Activated CD8-positive, alpha-beta T cell treated with anti-CD3 and anti-CD28 coated beads, Interleukin-2, amount 10 ng/mL, durations not matched to agents 7 days and 5 days (primary cell): ENCODE measurements at regions not wholly inside any gene's neighbourhood (a gene's known extent, or its start where the extent isn't known, plus 50 kb on each side); places are given as distances from the start of the nearest gene placed in this dataset.

Source experiments
- ATAC-seq: fragments of 150-1000 bp; cut with Tn5 transposase; one replicate; pipeline ENCODE4 v1.10.0; 2021; ENCODE audit warnings: moderate library complexity
- CTCF ChIA-PET: fragments of 350-600 bp; sonication (Branson Sonifier 250); formaldehyde crosslinking; loops from one replicate; lab custom pipeline; 2021; ENCODE audit warnings: antibody characterized with exemption; lab: Charles Lee
- POLR2A ChIA-PET: fragments of 350-600 bp; sonication (Branson Sonifier 250); formaldehyde crosslinking; loops from one replicate; lab custom pipeline; 2021; ENCODE audit warnings: antibody characterized with exemption; lab: Charles Lee
- DNase-seq: peaks from one replicate; pipeline ENCODE4 v3.0.0-alpha.2; 2020
- H3K27ac Mint-ChIP-seq: one replicate; pipeline ENCODE4 v1.8.0; 2021; ENCODE audit warnings: mild to moderate bottlenecking, mixed read lengths
- H3K27me3 Mint-ChIP-seq: one replicate; pipeline ENCODE4 v1.8.0; 2021; ENCODE audit warnings: low read depth, mixed read lengths
- H3K36me3 Mint-ChIP-seq: one replicate; pipeline ENCODE4 v1.8.0; 2021; ENCODE audit warnings: low read depth, mixed read lengths
- H3K4me1 Mint-ChIP-seq: one replicate; pipeline ENCODE4 v1.8.0; 2021; ENCODE audit warnings: low read depth, mixed read lengths
- H3K4me3 Mint-ChIP-seq: one replicate; pipeline ENCODE4 v1.8.0; 2021; ENCODE audit warnings: mild to moderate bottlenecking, mixed read lengths
- H3K9me3 Mint-ChIP-seq: one replicate; pipeline ENCODE4 v1.8.0; 2022; ENCODE audit warnings: mixed read lengths; ENCODE audit not compliant: insufficient read depth

DNA sequence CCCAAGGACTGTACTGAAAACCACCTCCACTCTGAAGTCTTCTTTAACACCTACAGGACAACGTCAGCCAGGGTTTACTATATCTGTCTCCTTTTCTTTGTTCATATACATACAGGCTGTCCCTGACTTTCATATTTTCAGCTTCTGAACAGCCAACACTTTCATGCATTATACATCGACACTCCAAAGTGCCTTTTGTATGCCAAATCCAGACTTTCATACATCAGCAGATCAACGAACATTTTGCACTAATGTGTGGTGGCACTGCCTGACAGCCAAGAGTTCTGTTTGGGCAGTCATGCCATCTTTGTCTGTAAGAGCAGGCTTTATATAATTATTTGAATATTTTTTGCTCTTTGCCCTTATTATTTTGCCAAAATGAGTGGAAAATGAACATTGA is 487.4 kb downstream of the CETN3 start:
- Mint-ChIP-seq H3K4me1 (no peaks in the 10 kb centered on the region), H3K36me3 (no peaks in the 10 kb centered on the region), H3K27ac (no peak overlapping the region), H3K4me3 (no peak overlapping the region), H3K27me3 (no peaks in the 10 kb centered on the region), H3K9me3 (no peaks in the 10 kb centered on the region)
- ChIA-PET CTCF (no interaction called here), POLR2A (no interaction called here)
- ATAC-seq (no peak), DNase-seq (no peak)

DNA sequence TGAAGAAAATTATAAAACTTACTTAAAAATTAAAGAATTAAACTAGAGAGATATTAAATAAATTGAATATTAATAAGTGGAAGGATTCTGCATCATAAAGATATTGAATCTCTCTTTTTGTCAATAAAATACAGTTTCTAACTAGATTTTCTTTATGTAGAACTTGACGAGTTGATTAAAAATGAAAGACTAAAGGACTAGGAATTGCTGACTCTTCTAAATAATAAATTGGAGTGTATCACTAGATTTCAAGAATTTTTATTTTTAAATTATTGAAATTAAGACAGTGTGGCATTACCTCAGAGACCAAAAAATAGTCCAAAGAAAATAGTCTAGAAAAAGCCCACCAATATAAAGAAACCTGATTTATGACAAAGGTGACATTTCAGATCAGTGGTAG is 492.4 kb downstream of the CETN3 start:
- no peaks in the 10 kb centered on the region for H3K4me1 Mint-ChIP-seq
- no peak overlapping the region for H3K4me3 Mint-ChIP-seq
- CTCF ChIA-PET, result no interaction called here
- no peak for ATAC-seq
- no peaks in the 10 kb centered on the region for H3K9me3 Mint-ChIP-seq
- DNase-seq, result no peak
- POLR2A ChIA-PET, result no interaction called here
- no peaks in the 10 kb centered on the region for H3K27me3 Mint-ChIP-seq
- no peaks in the 10 kb centered on the region for H3K36me3 Mint-ChIP-seq
- no peak overlapping the region for H3K27ac Mint-ChIP-seq

DNA sequence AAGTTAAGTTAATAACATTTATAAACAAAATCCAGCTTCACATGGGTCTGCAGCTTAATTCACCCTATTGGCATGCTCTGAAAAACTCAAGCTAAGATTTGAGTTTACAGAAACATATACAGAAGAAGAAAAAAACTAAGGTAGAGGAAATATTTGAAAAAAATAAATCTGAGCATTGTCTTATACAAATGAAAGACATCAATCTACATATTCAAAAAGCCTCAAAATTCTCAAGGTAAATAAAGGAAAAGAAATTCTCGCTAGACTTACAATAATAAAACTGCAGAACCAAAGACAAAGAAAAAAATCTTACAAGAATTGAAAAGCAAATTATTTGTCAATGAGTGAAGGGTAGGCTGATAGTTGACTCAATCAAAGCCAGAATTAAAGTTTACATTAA is 493.4 kb downstream of the CETN3 start:
- Mint-ChIP-seq H3K9me3 (no peaks in the 10 kb centered on the region), H3K27me3 (no peaks in the 10 kb centered on the region), H3K4me3 (no peak overlapping the region), H3K36me3 (no peaks in the 10 kb centered on the region), H3K4me1 (no peaks in the 10 kb centered on the region), H3K27ac (no peak overlapping the region)
- ChIA-PET CTCF (no interaction called here), POLR2A (no interaction called here)
- ATAC-seq, result no peak
- DNase-seq, result no peak

DNA sequence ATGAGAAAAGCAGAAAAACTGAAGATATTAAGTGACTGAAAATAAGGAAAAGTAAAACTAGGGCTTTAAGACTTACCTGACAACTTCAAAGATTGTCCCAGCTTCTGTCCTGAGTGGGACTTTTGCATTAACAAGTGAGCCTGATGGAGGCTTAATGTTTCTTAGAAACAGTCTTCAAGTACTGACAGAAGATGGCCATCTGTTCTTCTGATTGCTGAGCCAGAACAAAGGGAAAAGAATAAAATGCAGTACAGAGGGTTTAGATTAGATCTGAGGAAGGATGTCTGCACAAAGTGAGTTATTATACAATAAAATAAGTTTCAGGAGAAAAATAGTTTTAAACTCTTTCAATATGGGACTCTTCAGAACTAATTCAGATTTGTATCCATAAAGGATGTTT is 500.7 kb downstream of the CETN3 start:
- peaks cover 8% of the 10 kb centered on the region for H3K9me3 Mint-ChIP-seq
- H3K4me3 Mint-ChIP-seq, result no peak overlapping the region
- no peak overlapping the region for H3K27ac Mint-ChIP-seq
- no peak for DNase-seq
- H3K36me3 Mint-ChIP-seq, result no peaks in the 10 kb centered on the region
- H3K27me3 Mint-ChIP-seq, result no peaks in the 10 kb centered on the region
- H3K4me1 Mint-ChIP-seq, result no peaks in the 10 kb centered on the region
- ATAC-seq, result no peak
- ChIA-PET CTCF (no interaction called here), POLR2A (no interaction called here)

DNA sequence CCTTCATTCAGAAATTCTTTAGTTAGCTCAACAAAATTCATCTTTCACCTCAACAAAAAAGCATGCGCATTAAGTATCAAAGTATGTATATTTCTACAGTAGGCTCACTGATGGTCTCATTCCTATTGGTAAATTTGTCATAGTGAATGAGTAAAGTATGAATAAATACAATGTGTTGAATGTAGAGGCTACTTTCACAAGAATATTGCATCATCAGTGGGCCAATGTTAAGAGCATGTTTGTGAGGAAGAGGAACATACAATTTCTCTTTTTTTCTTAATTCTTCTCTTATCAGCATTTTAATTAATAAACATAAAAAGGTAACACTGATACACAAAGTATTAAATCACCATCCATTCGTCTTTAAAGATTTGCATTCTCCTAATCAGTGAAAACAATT is 505.1 kb downstream of the CETN3 start:
- POLR2A ChIA-PET, result no interaction called here
- no peak for DNase-seq
- no peak for ATAC-seq
- H3K4me3 Mint-ChIP-seq, result no peak overlapping the region
- H3K36me3 Mint-ChIP-seq, result no peaks in the 10 kb centered on the region
- H3K9me3 Mint-ChIP-seq, result peaks cover 9% of the 10 kb centered on the region
- H3K4me1 Mint-ChIP-seq, result no peaks in the 10 kb centered on the region
- CTCF ChIA-PET, result no interaction called here
- H3K27ac Mint-ChIP-seq, result no peak overlapping the region
- no peaks in the 10 kb centered on the region for H3K27me3 Mint-ChIP-seq

DNA sequence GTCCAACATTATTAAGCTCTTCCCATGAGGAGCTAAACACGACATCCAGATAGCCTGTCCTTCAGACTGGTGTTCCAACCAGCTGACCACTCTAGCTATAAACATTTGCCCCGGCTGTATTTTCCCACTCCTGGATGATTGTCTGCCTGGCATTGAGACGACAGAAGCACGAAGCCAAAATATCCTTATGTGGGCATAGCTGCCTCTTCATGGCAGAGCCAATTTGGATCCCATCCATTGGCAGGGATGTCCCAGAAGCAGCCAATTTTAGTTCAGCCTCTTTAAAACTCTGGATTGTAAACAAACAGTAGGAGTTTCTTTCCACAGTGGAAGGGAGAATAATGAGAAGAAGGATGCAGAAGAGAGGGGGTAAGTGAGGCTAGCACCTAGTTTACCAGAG is 507.6 kb downstream of the CETN3 start:
- ATAC-seq, result no peak
- H3K4me3 Mint-ChIP-seq, result no peak overlapping the region
- DNase-seq, result no peak
- ChIA-PET CTCF (no interaction called here), POLR2A (no interaction called here)
- no peaks in the 10 kb centered on the region for H3K36me3 Mint-ChIP-seq
- no peak overlapping the region for H3K27ac Mint-ChIP-seq
- H3K27me3 Mint-ChIP-seq, result no peaks in the 10 kb centered on the region
- H3K9me3 Mint-ChIP-seq, result peaks cover 7% of the 10 kb centered on the region
- H3K4me1 Mint-ChIP-seq, result no peaks in the 10 kb centered on the region

DNA sequence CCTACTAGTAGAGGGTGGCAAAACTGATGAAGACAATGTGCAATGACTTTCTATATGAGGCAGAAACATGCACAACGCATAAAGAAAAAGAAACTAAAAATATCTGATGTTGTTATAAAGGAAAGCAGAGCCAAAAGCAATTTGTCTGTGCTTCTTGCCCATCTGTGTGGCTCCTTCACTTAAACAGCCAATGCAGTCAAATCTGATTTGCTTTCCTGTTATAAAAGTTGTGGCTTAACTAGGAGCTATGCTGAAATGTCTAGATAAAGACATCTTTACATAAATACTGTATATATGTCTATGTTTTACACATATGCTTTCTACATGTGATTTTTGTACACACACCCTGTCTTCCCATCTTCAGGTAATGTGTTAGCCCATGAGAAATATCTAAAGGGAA is 508.2 kb downstream of the CETN3 start:
- DNase-seq (no peak), ATAC-seq (no peak)
- Mint-ChIP-seq H3K4me3 (no peak overlapping the region), H3K9me3 (peaks cover 7% of the 10 kb centered on the region), H3K27me3 (no peaks in the 10 kb centered on the region), H3K4me1 (no peaks in the 10 kb centered on the region), H3K27ac (no peak overlapping the region), H3K36me3 (no peaks in the 10 kb centered on the region)
- CTCF ChIA-PET, result no interaction called here
- POLR2A ChIA-PET, result no interaction called here

DNA sequence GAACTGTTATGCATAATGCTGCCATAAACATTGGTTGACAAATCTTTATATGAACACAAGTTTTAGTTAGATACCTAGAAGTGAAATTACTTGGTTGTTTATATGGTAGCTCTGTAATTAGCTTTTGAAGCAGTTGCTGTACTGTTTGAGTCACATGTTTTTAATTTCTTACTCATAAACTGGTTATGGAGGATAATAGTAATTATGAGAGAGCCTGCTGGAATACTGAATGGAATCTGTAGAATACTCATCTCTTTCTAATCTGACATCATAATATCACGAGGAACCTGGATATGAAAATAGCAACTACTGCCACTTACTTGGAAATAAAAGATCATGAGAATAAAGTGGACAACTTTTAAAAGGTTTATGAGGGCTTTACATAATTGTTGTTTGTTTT is 509.2 kb downstream of the CETN3 start:
- no peak overlapping the region for H3K27ac Mint-ChIP-seq
- ChIA-PET CTCF (no interaction called here), POLR2A (no interaction called here)
- H3K36me3 Mint-ChIP-seq, result no peaks in the 10 kb centered on the region
- H3K9me3 Mint-ChIP-seq, result peaks cover 7% of the 10 kb centered on the region
- H3K27me3 Mint-ChIP-seq, result no peaks in the 10 kb centered on the region
- no peaks in the 10 kb centered on the region for H3K4me1 Mint-ChIP-seq
- ATAC-seq (no peak), DNase-seq (no peak)
- no peak overlapping the region for H3K4me3 Mint-ChIP-seq

DNA sequence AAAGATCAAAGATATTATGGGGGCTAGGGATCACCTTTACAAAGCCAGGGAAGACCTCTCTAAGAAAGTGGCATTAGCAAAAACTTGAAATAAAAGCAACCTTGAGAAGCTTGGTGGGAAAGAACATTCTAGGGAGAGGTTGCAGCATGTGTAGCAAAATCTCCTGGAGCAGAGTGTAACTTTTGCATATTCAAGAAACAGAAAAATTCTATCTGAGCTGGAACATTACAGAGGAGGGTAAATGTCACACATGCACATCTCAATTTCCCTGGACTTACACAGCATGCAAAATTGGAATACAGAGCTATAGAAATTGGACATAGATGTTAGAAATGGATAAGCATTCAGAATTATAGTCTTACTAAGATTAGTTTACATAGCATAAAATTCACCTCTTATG is 510.0 kb downstream of the CETN3 start:
- H3K4me1 Mint-ChIP-seq, result no peaks in the 10 kb centered on the region
- no peaks in the 10 kb centered on the region for H3K27me3 Mint-ChIP-seq
- ATAC-seq, result no peak
- H3K36me3 Mint-ChIP-seq, result no peaks in the 10 kb centered on the region
- CTCF ChIA-PET, result no interaction called here
- DNase-seq, result no peak
- no peak overlapping the region for H3K4me3 Mint-ChIP-seq
- POLR2A ChIA-PET, result no interaction called here
- H3K9me3 Mint-ChIP-seq, result peaks cover 7% of the 10 kb centered on the region
- H3K27ac Mint-ChIP-seq, result no peak overlapping the region

DNA sequence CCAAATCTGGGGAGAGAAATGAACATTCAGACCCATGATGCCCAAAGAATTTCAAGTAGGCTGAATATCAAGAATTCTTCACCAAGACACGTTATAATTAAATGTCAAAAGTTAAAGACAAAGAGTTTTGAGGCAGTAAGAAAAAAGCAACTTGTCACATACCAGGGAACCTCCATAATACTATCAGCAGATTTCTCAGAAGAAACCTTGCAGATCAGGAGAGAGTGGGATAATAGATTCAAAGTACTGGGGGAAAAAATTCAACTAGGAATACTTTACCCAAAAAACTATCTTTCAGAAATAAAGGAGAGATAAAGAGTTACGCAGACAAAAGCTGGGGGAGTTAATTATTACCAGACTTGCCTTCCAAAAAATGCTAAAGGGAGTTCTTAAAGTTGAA is 516.0 kb downstream of the CETN3 start:
- CTCF ChIA-PET, result no interaction called here
- no peak for ATAC-seq
- H3K36me3 Mint-ChIP-seq, result no peaks in the 10 kb centered on the region
- no peaks in the 10 kb centered on the region for H3K27me3 Mint-ChIP-seq
- H3K4me3 Mint-ChIP-seq, result no peak overlapping the region
- H3K4me1 Mint-ChIP-seq, result no peaks in the 10 kb centered on the region
- H3K27ac Mint-ChIP-seq, result no peak overlapping the region
- DNase-seq, result no peak
- POLR2A ChIA-PET, result no interaction called here
- peaks cover 17% of the 10 kb centered on the region for H3K9me3 Mint-ChIP-seq

DNA sequence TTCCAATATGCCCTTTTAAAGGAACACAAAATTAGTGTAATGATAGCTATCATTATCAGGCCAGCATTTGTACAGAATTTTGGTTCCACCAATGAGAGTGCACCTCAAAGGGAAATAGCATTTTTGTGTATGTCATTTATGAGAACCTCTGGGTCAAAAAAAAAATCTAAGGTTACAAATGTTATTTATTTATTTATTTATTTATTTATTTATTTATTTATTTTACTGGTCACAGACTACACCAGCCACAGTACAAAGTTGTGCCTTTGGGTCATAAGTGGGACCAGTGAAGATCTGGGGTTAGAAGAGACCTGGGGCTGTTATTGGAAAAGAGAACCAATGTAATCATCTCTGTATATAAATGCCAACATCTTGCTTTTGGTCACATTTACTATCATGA is 523.9 kb downstream of the CETN3 start:
- Mint-ChIP-seq H3K4me1 (no peaks in the 10 kb centered on the region), H3K27ac (no peak overlapping the region), H3K36me3 (no peaks in the 10 kb centered on the region), H3K27me3 (no peaks in the 10 kb centered on the region), H3K9me3 (peaks cover 4% of the 10 kb centered on the region), H3K4me3 (no peak overlapping the region)
- no peak for ATAC-seq
- ChIA-PET POLR2A (no interaction called here), CTCF (no interaction called here)
- no peak for DNase-seq

DNA sequence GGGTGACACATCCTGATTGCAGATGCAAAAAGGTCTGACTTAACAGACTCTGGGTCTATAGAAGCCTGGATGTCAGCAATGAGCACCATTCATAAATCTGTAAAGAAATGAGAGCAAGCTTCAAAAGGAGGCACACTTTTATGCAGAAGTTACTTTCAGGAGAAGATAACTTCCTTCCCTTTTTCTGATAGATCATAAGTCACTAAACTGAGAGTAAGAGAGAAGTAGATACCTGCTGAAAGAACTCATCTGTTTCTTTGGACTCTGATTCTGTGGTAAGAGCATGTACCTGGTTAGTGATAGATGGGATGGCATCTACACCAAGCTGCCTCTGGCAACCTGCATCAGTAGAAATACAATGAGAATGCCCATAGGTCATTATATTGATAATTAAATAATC is 525.6 kb downstream of the CETN3 start:
- Mint-ChIP-seq H3K4me3 (no peak overlapping the region), H3K27ac (no peak overlapping the region), H3K27me3 (no peaks in the 10 kb centered on the region), H3K4me1 (no peaks in the 10 kb centered on the region), H3K36me3 (no peaks in the 10 kb centered on the region), H3K9me3 (peaks cover 4% of the 10 kb centered on the region)
- ATAC-seq, result no peak
- ChIA-PET CTCF (no interaction called here), POLR2A (no interaction called here)
- no peak for DNase-seq

DNA sequence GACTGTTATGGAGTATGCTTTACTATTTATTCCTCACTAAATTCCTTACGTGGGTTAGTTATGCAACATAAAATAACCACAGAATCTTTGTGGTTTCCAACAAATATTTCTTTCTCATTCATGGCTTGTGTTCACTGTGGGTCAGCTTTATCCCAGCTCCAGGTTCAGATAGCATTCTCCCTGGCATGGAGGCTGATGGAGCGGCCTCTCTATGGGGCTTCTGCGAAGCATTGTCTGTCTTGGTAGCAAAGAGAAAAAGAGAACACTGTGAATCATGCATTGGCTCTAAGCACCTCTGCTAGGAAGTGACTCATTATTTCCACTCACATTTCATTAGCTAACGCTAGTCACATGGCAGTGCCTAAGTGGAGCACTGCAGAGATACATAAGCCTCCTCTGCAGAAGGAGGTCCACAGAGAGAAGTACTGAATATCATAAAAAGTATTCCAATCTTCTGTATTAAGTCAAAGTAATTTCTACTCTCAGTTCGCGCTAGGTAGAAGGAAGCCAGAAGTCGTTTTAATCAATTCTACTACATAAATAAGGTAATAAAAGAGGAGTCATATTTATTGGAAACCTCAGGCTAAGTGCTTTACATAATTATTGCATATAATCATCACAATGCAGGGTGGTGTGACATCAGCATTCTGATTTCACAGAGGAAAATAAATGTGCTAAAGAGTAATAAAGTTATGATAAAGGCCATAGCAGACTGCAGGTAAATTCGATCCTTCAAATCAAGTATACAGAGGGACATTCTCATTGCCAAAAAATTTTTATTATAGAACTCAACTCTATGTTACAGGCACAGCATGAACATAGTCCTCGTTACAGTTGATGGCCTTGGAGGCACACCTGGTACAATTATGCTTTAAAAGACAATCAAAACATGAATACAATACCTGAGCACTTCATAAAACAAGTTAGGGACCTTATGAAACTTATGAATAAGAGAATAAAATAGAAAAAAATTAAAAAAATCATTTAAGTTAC is 531.1 kb downstream of the CETN3 start:
- Mint-ChIP-seq H3K27ac (no peak overlapping the region), H3K4me1 (no peaks in the 10 kb centered on the region), H3K27me3 (no peaks in the 10 kb centered on the region), H3K36me3 (no peaks in the 10 kb centered on the region), H3K4me3 (no peak overlapping the region), H3K9me3 (no peaks in the 10 kb centered on the region)
- ChIA-PET POLR2A (no interaction called here), CTCF (no interaction called here)
- DNase-seq (no peak), ATAC-seq (no peak)
